Activated CD8-positive, alpha-beta T cell treated with anti-CD3 and anti-CD28 coated beads for 36 hours (primary cell): ENCODE measurements at regions not wholly inside any gene's neighbourhood (a gene's known extent, or its start where the extent isn't known, plus 50 kb on each side); places are given as distances from the start of the nearest gene placed in this dataset.
"Not testable (repeated sequence)": the region's sequence is repeated elsewhere in the genome, so short reads cannot be mapped to it uniquely, and the experiment has no call there.

Experiments used
- ATAC-seq: fragments of 200-7000 bp; cut with Tn5 transposase; one replicate; pipeline ENCODE4 v1.10.0; 2021; ENCODE audit warnings: mild to moderate bottlenecking, moderate library complexity
- CTCF ChIA-PET: fragments of 350-600 bp; sonication (Branson Sonifier 250); formaldehyde crosslinking; loops from one replicate; lab custom pipeline; 2021; ENCODE audit warnings: antibody characterized with exemption; lab: Charles Lee
- POLR2A ChIA-PET: fragments of 350-600 bp; sonication (Branson Sonifier 250); formaldehyde crosslinking; loops from one replicate; lab custom pipeline; 2021; ENCODE audit warnings: antibody characterized with exemption; lab: Charles Lee
- DNase-seq: peaks from one replicate; pipeline ENCODE4 v3.0.0-alpha.2; 2020
- H3K27ac Mint-ChIP-seq: one replicate; pipeline ENCODE4 v1.8.0; 2021; ENCODE audit warnings: mild to moderate bottlenecking, mixed read lengths
- H3K27me3 Mint-ChIP-seq: one replicate; pipeline ENCODE4 v1.8.0; 2021; ENCODE audit warnings: mixed read lengths
- H3K36me3 Mint-ChIP-seq: one replicate; pipeline ENCODE4 v1.8.0; 2021; ENCODE audit warnings: low read depth, mixed read lengths
- H3K4me1 Mint-ChIP-seq: one replicate; pipeline ENCODE4 v1.8.0; 2021; ENCODE audit warnings: low read depth, mixed read lengths
- H3K4me3 Mint-ChIP-seq: one replicate; pipeline ENCODE4 v1.8.0; 2021; ENCODE audit warnings: mild to moderate bottlenecking, moderate library complexity, mixed read lengths
- H3K9me3 Mint-ChIP-seq: one replicate; pipeline ENCODE4 v1.8.0; 2021; ENCODE audit warnings: mixed read lengths
- intact Hi-C: fragments of 100-400 bp; cut with micrococcal nuclease; formaldehyde crosslinking; loops from one replicate; pipeline ENCODE4 v1.10.0; 2022
- TF ChIP-seq, protein P1 (sequence below): fragments of 200-600 bp; IDR thresholded peaks from one replicate; pipeline ENCODE4 v1.8.0; 2022; ENCODE audit warnings: antibody characterized with exemption, mild to moderate bottlenecking

DNA sequence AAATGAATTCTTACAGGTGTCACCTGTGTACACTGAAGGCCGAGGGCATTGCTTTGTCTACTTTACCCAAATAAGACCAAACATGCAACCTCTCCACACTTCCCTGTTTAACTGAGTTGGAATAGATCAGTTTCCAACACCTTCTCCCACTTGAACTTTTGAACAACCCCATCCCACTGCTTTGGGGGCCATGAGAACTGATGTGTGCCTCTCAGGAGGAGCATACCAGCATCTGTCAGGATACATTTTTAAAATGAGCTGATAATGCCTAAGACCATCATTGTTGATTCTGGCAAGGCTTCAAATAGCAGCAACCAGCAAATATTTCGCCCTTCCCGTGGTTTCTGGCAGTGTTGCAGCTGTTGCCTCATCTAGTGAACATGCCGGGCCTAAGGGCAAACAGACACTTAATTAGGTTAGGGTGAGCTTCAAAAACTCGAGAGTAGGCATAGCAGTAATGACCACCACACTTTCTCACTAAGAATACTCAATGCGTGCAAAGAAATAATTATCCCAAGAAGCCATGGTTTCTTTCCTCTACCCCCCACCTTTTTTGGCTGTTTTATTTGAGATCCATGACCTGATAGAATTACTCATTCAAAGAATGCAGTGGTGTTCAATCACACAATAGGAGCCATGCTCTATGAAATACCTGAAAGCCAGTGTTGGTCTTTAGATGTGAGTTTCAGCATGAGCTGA, 63.7 kb downstream of the MAP10 start:
- ChIA-PET CTCF (no interaction called here), POLR2A (no interaction called here)
- ATAC-seq (no peak), DNase-seq (no peak)
- Mint-ChIP-seq H3K9me3 (no peaks in the 10 kb centered on the region), H3K27ac (no peak overlapping the region), H3K4me3 (no peak overlapping the region), H3K36me3 (no peaks in the 10 kb centered on the region), H3K27me3 (peaks cover 5% of the 10 kb centered on the region), H3K4me1 (peaks cover 7% of the 10 kb centered on the region)
- TF ChIP-seq, protein P1, sequence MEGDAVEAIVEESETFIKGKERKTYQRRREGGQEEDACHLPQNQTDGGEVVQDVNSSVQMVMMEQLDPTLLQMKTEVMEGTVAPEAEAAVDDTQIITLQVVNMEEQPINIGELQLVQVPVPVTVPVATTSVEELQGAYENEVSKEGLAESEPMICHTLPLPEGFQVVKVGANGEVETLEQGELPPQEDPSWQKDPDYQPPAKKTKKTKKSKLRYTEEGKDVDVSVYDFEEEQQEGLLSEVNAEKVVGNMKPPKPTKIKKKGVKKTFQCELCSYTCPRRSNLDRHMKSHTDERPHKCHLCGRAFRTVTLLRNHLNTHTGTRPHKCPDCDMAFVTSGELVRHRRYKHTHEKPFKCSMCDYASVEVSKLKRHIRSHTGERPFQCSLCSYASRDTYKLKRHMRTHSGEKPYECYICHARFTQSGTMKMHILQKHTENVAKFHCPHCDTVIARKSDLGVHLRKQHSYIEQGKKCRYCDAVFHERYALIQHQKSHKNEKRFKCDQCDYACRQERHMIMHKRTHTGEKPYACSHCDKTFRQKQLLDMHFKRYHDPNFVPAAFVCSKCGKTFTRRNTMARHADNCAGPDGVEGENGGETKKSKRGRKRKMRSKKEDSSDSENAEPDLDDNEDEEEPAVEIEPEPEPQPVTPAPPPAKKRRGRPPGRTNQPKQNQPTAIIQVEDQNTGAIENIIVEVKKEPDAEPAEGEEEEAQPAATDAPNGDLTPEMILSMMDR: no peak
- intact Hi-C loops: no loop called here

DNA sequence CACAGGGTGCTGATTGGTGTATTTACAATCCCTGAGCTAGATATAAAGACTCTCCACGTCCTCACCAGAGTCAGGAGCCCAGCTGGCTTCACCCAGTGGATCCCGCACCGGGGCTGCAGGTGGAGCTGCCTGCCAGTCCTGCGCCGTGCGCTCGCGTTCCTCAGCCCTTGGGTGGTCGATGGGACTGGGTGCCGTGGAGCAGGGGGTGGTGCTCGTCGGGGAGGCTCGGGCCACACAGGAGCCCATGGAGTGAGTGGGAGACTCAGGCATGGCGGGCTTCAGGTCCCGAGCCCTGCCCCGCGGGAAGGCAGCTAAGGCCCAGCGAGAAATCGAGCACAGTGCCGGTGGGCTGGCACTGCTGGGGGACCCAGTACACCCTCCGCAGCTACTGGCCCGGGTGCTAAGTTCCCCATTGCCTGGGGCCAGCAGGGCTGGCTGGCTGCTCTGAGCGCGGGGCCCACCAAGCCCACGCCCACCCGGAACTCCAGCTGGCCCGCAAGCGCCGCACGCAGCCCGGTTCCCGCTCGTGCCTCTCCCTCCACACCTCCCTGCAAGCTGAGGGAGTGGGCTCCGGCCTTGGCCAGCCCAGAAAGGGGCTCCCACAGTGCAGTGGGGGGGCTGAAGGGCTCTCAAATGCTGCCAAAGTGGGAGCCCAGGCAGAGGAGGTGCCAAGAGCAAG, 66.2 kb downstream of the MAP10 start:
- H3K4me1 Mint-ChIP-seq, CTCF ChIA-PET, H3K36me3 Mint-ChIP-seq, DNase-seq, H3K27me3 Mint-ChIP-seq, intact Hi-C loops, ATAC-seq, H3K27ac Mint-ChIP-seq, POLR2A ChIA-PET, H3K4me3 Mint-ChIP-seq, H3K9me3 Mint-ChIP-seq: not testable (repeated sequence)

DNA sequence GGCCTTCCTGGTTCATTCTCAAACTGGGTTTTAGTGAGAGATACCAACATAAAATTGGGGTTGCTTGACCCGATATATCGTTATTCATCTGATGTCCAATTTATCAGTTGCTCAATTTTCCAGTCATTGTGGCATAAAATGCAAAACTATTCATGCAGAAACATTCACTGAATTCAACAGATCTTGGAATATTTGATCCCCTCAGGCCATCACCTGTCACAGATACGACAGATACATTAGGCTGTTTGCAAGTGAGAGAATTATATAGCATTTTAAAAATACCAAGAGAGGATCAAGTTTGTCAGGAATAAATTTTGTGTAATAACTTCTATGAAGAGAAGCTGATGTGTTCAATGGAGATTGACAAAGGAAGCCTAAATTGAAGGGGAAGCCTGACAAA, 67.1 kb downstream of the MAP10 start:
- POLR2A ChIA-PET: no interaction called here

DNA sequence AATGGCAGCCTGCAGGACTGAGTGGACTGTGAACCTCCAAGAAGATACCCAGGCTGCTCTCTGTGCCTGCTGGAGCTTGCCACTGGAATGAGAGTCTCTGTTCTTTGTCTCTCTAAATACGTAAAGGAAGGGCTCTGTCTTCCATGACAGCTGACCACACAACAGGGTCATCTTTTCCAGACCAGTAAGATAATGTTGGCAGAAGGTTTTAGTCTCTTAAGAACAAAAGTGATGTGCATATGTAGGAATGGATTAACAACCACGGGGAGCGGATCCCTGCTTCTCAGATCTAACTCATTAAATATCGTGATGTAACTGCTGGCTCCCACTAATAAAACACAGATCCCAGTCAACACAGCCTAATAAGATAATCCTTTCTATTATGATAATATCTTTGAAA, 67.5 kb downstream of the MAP10 start:
- POLR2A ChIA-PET: no interaction called here
- H3K9me3 Mint-ChIP-seq: no peaks in the 10 kb centered on the region
- H3K4me3 Mint-ChIP-seq: no peak overlapping the region
- CTCF ChIA-PET: no interaction called here
- intact Hi-C loops: no loop called here
- H3K27ac Mint-ChIP-seq: no peak overlapping the region
- H3K36me3 Mint-ChIP-seq: no peaks in the 10 kb centered on the region
- no peak for ATAC-seq
- H3K4me1 Mint-ChIP-seq: peaks cover 15% of the 10 kb centered on the region
- no peak for DNase-seq
- H3K27me3 Mint-ChIP-seq: peaks cover 6% of the 10 kb centered on the region
- TF ChIP-seq, protein P1: no peak

More for the DNA sequence above, 67.1 kb downstream of the MAP10 start:
- intact Hi-C loops: no loop called here
- peaks cover 6% of the 10 kb centered on the region for H3K27me3 Mint-ChIP-seq
- no peaks in the 10 kb centered on the region for H3K36me3 Mint-ChIP-seq
- H3K9me3 Mint-ChIP-seq: no peaks in the 10 kb centered on the region
- no peak overlapping the region for H3K4me3 Mint-ChIP-seq
- H3K27ac Mint-ChIP-seq: no peak overlapping the region
- TF ChIP-seq, protein P1: no peak
- DNase-seq: no peak
- CTCF ChIA-PET: no interaction called here
- peaks cover 15% of the 10 kb centered on the region for H3K4me1 Mint-ChIP-seq
- ATAC-seq: no peak

DNA sequence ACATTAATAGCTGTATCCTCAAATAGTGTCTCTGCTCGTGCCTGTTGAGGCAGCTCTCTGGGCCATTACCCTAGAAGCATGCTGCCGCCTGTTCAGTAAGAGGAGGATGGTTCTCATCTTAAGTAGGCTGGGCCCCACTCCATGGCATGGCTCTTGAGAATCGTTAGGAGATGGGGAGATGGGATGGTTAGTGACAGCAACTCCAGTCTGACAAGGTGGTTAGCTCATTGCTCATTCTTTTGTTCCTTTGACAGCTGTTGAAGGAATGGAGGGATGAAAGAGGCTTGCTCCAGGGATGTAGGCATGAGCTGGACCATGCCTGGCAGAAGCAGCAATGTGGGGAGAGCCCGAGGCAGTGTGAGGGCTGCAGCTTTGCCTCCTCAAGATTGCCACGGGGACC, 68.2 kb downstream of the MAP10 start:
- POLR2A ChIA-PET: no interaction called here
- no peaks in the 10 kb centered on the region for H3K9me3 Mint-ChIP-seq
- peaks cover 6% of the 10 kb centered on the region for H3K27me3 Mint-ChIP-seq
- H3K36me3 Mint-ChIP-seq: no peaks in the 10 kb centered on the region
- TF ChIP-seq, protein P1: no peak
- ATAC-seq (no peak), DNase-seq (no peak)
- intact Hi-C loops: no loop called here
- H3K4me1 Mint-ChIP-seq: peaks cover 15% of the 10 kb centered on the region
- no peak overlapping the region for H3K4me3 Mint-ChIP-seq
- no peak overlapping the region for H3K27ac Mint-ChIP-seq
- CTCF ChIA-PET: no interaction called here
